ENCODE measurements at regions not wholly inside any gene's neighbourhood (a gene's known extent, or its start where the extent isn't known, plus 50 kb on each side); places are given as distances from the start of the nearest gene placed in this dataset.
"Not testable (repeated sequence)": the region's sequence is repeated elsewhere in the genome, so short reads cannot be mapped to it uniquely, and the experiment has no call there.

DNA sequence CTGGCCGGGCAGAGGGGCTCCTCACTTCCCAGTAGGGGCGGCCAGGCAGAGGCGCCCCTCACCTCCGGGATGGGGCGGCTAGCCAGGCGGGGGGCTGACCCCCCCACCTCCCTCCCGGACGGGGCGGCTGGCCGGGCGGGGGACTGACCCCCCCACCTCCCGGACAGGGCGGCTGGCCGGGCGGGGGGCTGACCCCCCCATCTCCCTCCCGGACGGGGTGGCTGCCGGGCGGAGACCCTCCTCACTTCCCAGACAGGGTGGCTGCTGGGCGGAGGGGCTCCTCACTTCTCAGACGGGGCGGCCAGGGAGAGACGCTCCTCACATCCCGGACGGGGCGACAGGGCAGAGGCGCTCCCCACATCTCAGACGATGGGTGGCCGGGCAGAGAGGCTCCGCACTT lies 66.4 kb upstream of the MEDAG start:
- not testable (repeated sequence) for TF ChIP-seq EZH2 (IDR thresholded peaks at IDR 0.05); POLR2AphosphoS5 (IDR thresholded peaks at IDR 0.05; ENCODE audit: borderline replicate concordance, low read depth, low read length); FOXP2 (optimal IDR thresholded peaks at IDR 0.05; ENCODE audit: control extremely low read depth, extremely low read length, insufficient read depth)

Data from SK-N-MC (cell line).